Pancreas (tissue), 10 donors: ENCODE measurements at regions not wholly inside any gene's neighbourhood (a gene's known extent, or its start where the extent isn't known, plus 50 kb on each side); places are given as distances from the start of the nearest gene placed in this dataset.

Source experiments
- ATAC-seq, 4 donors: fragments of 200-7000 bp; cut with Tn5 transposase; one replicate each; pipeline versions ENCODE4 v1.8.0 to v1.9.1; 2020; ENCODE audit warnings: mild to moderate bottlenecking in 4 of 4, moderate library complexity in 4 of 4
- DNase-seq, 6 donors: peaks; one replicate each; pipeline ENCODE4 v3.0.0-alpha.2; 2020
- FAIRE-seq: peaks from 2 replicates; lab custom pipeline; 2012; peaks lifted over from hg19 to GRCh38; lab: Jason Lieb, UNC
- H3K27ac ChIP-seq, 4 donors: fragments of 200-600 bp; sonication (generic); 1 replicate in 3 of 4; 2 replicates in 1 of 4; pipeline versions ENCODE4 v1.5.0 to v1.8.0; 2020
- H3K27me3 ChIP-seq, 4 donors: fragments of 200-600 bp; one replicate each; pipeline ENCODE4 v1.8.0; 2021
- H3K36me3 ChIP-seq, 3 donors: fragments of 200-600 bp; sonication (generic) in 1 of 3; one replicate each; pipeline versions ENCODE4 v1.5.0 to v1.8.0; 2020 to 2021
- H3K4me1 ChIP-seq, 3 donors: fragments of 200-600 bp; one replicate each; pipeline ENCODE4 v1.8.0; 2021
- H3K4me3 ChIP-seq, 4 donors: fragments of 200-600 bp; sonication (generic) in 2 of 4; one replicate each; pipeline versions ENCODE4 v1.5.0 to v1.8.0; 2020 to 2021
- H3K9me3 ChIP-seq, 4 donors: fragments of 200-600 bp; one replicate each; pipeline ENCODE4 v1.8.0; 2021
- WGBS, 2 donors: extraction: QIAGEN DNeasy Blood & Tissue Kit; methylation state at CpG; one replicate each; pipeline ENCODE4 v1.1.7; 2013; 5-methylcytosine and 5-hydroxymethylcytosine counted together
- intact Hi-C, 3 donors: fragments of 100-400 bp; cut with DNase I; formaldehyde crosslinking; loops; one replicate each; pipeline versions ENCODE4 v1.11.1 to v1.14.2; 2022
- TF ChIP-seq, protein P1 (sequence below), 4 donors: fragments of 200-600 bp; sonication (generic) in 3 of 4; IDR thresholded peaks; one replicate each; pipeline versions ENCODE4 v1.5.0 to v1.8.0; 2021; ENCODE audit warnings: antibody characterized with exemption in 4 of 4
- donor health status: healthy with polysubstance abuse.
- donor health status: DM: no; HTN: no; CAD: no; lungs with moderate emphysema.
- donor health status: DM: no; HTN: no; CAD: no.
- donor health status: control.
- donor health status: control.
- donor health status: Bipolar disorder and iron deficiency.
- donor health status: DM: yes; HTN: yes; CAD: no.
- donor health status: DM: no; HTN: no; CAD: no.
- donor health status: DM: no; HTN: no; CAD: no.
- donor health status: DM: yes; HTN: yes; CAD: no.

DNA sequence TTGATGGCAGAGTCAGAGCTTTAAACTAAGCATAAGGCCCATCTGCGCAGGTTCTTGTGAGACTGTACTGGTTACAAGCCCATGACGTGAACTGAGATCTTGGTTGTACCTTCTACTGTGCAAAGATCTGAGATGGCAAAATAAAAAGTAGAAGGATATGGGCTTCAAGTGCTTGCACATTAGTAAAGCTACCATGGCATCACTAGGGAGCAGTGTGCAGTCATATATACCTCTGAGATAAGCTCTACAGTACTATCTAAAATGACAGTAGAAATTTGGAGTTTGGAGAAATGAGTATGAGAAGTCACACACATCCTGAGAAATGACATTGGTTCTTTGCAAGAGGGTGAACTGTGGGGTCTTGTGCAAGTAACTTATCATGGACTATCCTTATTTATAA, 408.2 kb upstream of the PRR16 start:
- Histone ChIP-seq H3K27ac (no peak overlapping the region), H3K4me3 (no peak overlapping the region), H3K4me1 (peaks cover 0 to 7% (median 0%) of the 10 kb centered on the region in 3 donors), H3K36me3 (no peaks in the 10 kb centered on the region), H3K9me3 (no peaks in the 10 kb centered on the region), H3K27me3 (no peaks in the 10 kb centered on the region)
- WGBS, 2 donors, result 83 to 92% methylated on average over 2 of the region's 2 CpGs
- intact Hi-C loops, result no loop called here
- ATAC-seq (peak in 3 of 4 donors; percentile 55 to 60 (median 59)), DNase-seq (no peak), FAIRE-seq (no peak)
- TF ChIP-seq, protein P1, sequence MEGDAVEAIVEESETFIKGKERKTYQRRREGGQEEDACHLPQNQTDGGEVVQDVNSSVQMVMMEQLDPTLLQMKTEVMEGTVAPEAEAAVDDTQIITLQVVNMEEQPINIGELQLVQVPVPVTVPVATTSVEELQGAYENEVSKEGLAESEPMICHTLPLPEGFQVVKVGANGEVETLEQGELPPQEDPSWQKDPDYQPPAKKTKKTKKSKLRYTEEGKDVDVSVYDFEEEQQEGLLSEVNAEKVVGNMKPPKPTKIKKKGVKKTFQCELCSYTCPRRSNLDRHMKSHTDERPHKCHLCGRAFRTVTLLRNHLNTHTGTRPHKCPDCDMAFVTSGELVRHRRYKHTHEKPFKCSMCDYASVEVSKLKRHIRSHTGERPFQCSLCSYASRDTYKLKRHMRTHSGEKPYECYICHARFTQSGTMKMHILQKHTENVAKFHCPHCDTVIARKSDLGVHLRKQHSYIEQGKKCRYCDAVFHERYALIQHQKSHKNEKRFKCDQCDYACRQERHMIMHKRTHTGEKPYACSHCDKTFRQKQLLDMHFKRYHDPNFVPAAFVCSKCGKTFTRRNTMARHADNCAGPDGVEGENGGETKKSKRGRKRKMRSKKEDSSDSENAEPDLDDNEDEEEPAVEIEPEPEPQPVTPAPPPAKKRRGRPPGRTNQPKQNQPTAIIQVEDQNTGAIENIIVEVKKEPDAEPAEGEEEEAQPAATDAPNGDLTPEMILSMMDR (IDR thresholded peaks at IDR 0.05), result no peak

DNA sequence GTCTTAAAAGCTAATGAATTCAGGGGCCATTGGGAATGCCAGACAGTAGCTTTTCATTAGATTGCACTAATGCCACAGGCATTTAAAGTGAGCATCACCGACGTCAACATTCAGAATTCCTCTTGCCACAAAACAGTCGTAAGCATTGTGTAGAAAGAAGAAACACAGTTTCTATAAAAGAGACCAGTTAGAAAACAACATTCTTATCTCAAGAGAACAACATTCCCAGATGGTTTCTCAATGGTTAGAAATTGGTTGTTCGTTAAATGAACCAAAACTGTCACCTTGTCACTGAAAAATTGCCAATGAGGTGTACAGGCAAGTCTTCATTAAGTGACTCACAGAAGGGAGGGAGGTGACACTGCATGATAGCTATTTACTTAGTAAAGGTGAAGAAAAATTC, 401.6 kb upstream of the PRR16 start:
- H3K27ac ChIP-seq, result no peak overlapping the region
- no peaks in the 10 kb centered on the region for H3K27me3 ChIP-seq
- intact Hi-C loops, result no loop called here
- no peaks in the 10 kb centered on the region for H3K4me1 ChIP-seq
- no peaks in the 10 kb centered on the region for H3K9me3 ChIP-seq
- no peak for ATAC-seq
- TF ChIP-seq, protein P1 (IDR thresholded peaks at IDR 0.05), result no peak
- FAIRE-seq, result no peak
- H3K36me3 ChIP-seq, result no peaks in the 10 kb centered on the region
- DNase-seq, result no peak
- H3K4me3 ChIP-seq, result no peak overlapping the region
- 53 to 61% methylated on average over 4 of the region's 4 CpGs for WGBS, 2 donors

- ATAC-seq (no peak), FAIRE-seq (no peak), DNase-seq (no peak)
- no peaks in the 10 kb centered on the region for H3K9me3 ChIP-seq
- TF ChIP-seq, protein P1 (IDR thresholded peaks at IDR 0.05), result no peak
- no peak overlapping the region for H3K4me3 ChIP-seq
- no peaks in the 10 kb centered on the region for H3K27me3 ChIP-seq
- no peak overlapping the region for H3K27ac ChIP-seq
- WGBS, 2 donors, result 88 to 96% methylated on average over 2 of the region's 2 CpGs
- H3K4me1 ChIP-seq, result no peaks in the 10 kb centered on the region
- no peaks in the 10 kb centered on the region for H3K36me3 ChIP-seq
- intact Hi-C loops, result no loop called here
Observed at GRCh38 chr5:120072068-120072761, 391.9 kb upstream of the PRR16 start.

- no peak overlapping the region for H3K27ac ChIP-seq
- TF ChIP-seq, protein P1 (IDR thresholded peaks at IDR 0.05), result no peak
- ATAC-seq (no peak), FAIRE-seq (no peak), DNase-seq (no peak)
- H3K4me1 ChIP-seq, result no peaks in the 10 kb centered on the region
- H3K4me3 ChIP-seq, result no peak overlapping the region
- H3K36me3 ChIP-seq, result no peaks in the 10 kb centered on the region
- intact Hi-C loops, result no loop called here
- H3K27me3 ChIP-seq, result no peaks in the 10 kb centered on the region
- H3K9me3 ChIP-seq, result no peaks in the 10 kb centered on the region
Observed at GRCh38 chr5:120073722-120074121, 390.4 kb upstream of the PRR16 start.

DNA sequence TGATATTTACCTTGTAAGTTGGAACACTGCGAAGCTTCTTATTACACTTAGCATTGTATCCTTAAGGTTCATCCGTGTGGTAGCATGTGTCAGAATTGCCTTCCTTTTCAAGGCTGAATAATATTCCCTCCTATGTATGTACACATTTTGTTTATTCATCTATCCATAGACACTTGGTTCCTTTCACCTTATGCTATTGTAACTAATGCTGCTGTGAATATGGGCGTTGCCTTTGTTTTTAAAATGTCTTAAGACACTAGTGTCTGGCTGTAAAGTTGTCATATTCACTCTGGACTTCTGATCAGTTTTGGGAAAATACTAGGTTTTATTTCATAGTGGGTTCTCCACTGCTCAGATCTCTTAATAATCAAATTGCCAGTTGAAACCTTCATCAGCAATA, 383.3 kb upstream of the PRR16 start:
- intact Hi-C loops, result no loop called here
- Histone ChIP-seq H3K27ac (no peak overlapping the region), H3K9me3 (no peaks in the 10 kb centered on the region), H3K4me3 (no peak overlapping the region), H3K4me1 (no peaks in the 10 kb centered on the region), H3K27me3 (no peaks in the 10 kb centered on the region), H3K36me3 (no peaks in the 10 kb centered on the region)
- WGBS, 2 donors, result 52 to 62% methylated on average over 3 of the region's 3 CpGs
- FAIRE-seq (no peak), DNase-seq (no peak), ATAC-seq (no peak)
- TF ChIP-seq, protein P1 (IDR thresholded peaks at IDR 0.05), result no peak
